Thyroid gland (tissue), 4 donors: ENCODE measurements at regions not wholly inside any gene's neighbourhood (a gene's known extent, or its start where the extent isn't known, plus 50 kb on each side); places are given as distances from the start of the nearest gene placed in this dataset.

Source experiments
- DNase-seq, 2 donors: peaks; one replicate each; pipeline ENCODE4 v3.0.0-alpha.2; 2019
- H3K27ac ChIP-seq, 3 donors: fragments of 200-600 bp; sonication (generic); 1 replicate in 2 of 3; 2 replicates in 1 of 3; pipeline ENCODE4 v1.5.1; 2016 to 2019; ENCODE audit warnings: mild to moderate bottlenecking in 1 of 3, moderate library complexity in 1 of 3
- H3K27me3 ChIP-seq: fragments of 200-600 bp; sonication (generic); one replicate; pipeline ENCODE4 v1.5.1; 2019
- H3K36me3 ChIP-seq, 2 donors: fragments of 200-600 bp; sonication (generic); one replicate each; pipeline ENCODE4 v1.5.1; 2016 to 2019
- H3K4me1 ChIP-seq, 2 donors: fragments of 200-600 bp; sonication (generic); one replicate each; pipeline ENCODE4 v1.5.1; 2017 to 2019
- H3K4me3 ChIP-seq, 3 donors: fragments of 200-600 bp; sonication (generic); replicated peaks in 1 of 3; 1 replicate in 2 of 3; 2 replicates in 1 of 3; pipeline ENCODE4 v1.5.1; 2016; ENCODE audit warnings: mild to moderate bottlenecking in 1 of 3
- H3K9me3 ChIP-seq: fragments of 200-600 bp; sonication (generic); one replicate; pipeline ENCODE4 v1.5.1; 2017
- CTCF ChIP-seq, 6 experiments: fragments of 200-600 bp in 3 of 6; fragments of 450-650 bp in 3 of 6; sonication (generic) in 3 of 6; IDR thresholded peaks; one replicate each; pipeline ENCODE4 v1.5.1; 2016 to 2019; ENCODE audit warnings: antibody characterized with exemption in 6 of 6, mild to moderate bottlenecking in 2 of 6, inconsistent platforms in 1 of 6, moderate library complexity in 1 of 6
- POLR2A ChIP-seq, 2 donors: fragments of 450-650 bp; IDR thresholded peaks; one replicate each; pipeline ENCODE4 v1.6.1; 2017; ENCODE audit warnings: antibody characterized with exemption in 2 of 2, mild to moderate bottlenecking in 2 of 2, moderate library complexity in 1 of 2
- WGBS, 2 donors: methylation state at CpG; one replicate each; pipeline ENCODE4 v1.1.5; 2017; 5-methylcytosine and 5-hydroxymethylcytosine counted together
- intact Hi-C: fragments of 100-400 bp; cut with DNase I; formaldehyde crosslinking; loops from one replicate; pipeline ENCODE4 v1.15.1; 2023

- Histone ChIP-seq H3K9me3 (no peaks in the 10 kb centered on the region), H3K27me3 (no peaks in the 10 kb centered on the region), H3K36me3 (no peaks in the 10 kb centered on the region), H3K4me3 (no peak overlapping the region), H3K27ac (no peak overlapping the region), H3K4me1 (no peaks in the 10 kb centered on the region)
- WGBS, 2 donors, result 67 to 75% methylated on average over 3 of the region's 3 CpGs
- DNase-seq, result no peak
- intact Hi-C loops, result no loop called here
- no peak for TF ChIP-seq POLR2A (IDR thresholded peaks at IDR 0.05)
Observed at GRCh38 chr10:2054728-2055127, 317.4 kb upstream of the ADARB2 start.

GRCh38 chr10:2053805-2054204, 316.5 kb upstream of the ADARB2 start:
- TF ChIP-seq POLR2A (IDR thresholded peaks at IDR 0.05) (no peak), CTCF (IDR thresholded peaks at IDR 0.05) (no peak)
- WGBS, 2 donors, result 90 to 93% methylated on average over 5 of the region's 5 CpGs
- no peak overlapping the region for H3K4me3 ChIP-seq
- no peak for DNase-seq
- H3K36me3 ChIP-seq, result no peaks in the 10 kb centered on the region
- no peaks in the 10 kb centered on the region for H3K4me1 ChIP-seq
- intact Hi-C loops, result no loop called here
- H3K27me3 ChIP-seq, result no peaks in the 10 kb centered on the region
- H3K27ac ChIP-seq, result no peak overlapping the region
- no peaks in the 10 kb centered on the region for H3K9me3 ChIP-seq

- no peaks in the 10 kb centered on the region for H3K4me1 ChIP-seq
- intact Hi-C loops, result no loop called here
- DNase-seq, result no peak
- H3K36me3 ChIP-seq, result no peaks in the 10 kb centered on the region
- TF ChIP-seq POLR2A (IDR thresholded peaks at IDR 0.05) (no peak), CTCF (IDR thresholded peaks at IDR 0.05) (no peak)
- H3K27me3 ChIP-seq, result no peaks in the 10 kb centered on the region
- H3K4me3 ChIP-seq, result no peak overlapping the region
- 87% methylated on average over 7 of the region's 7 CpGs for WGBS, 2 donors
- H3K9me3 ChIP-seq, result no peaks in the 10 kb centered on the region
- H3K27ac ChIP-seq, result no peak overlapping the region
Observed at GRCh38 chr10:2051108-2051507, 313.8 kb upstream of the ADARB2 start.

GRCh38 chr10:2049560-2049959, 312.2 kb upstream of the ADARB2 start:
- intact Hi-C loops, result no loop called here
- Histone ChIP-seq H3K4me3 (no peak overlapping the region), H3K27me3 (no peaks in the 10 kb centered on the region), H3K36me3 (no peaks in the 10 kb centered on the region), H3K4me1 (no peaks in the 10 kb centered on the region), H3K27ac (no peak overlapping the region), H3K9me3 (no peaks in the 10 kb centered on the region)
- no peak for DNase-seq
- TF ChIP-seq POLR2A (IDR thresholded peaks at IDR 0.05), result no peak
- TF ChIP-seq CTCF (IDR thresholded peaks at IDR 0.05), result no peak

GRCh38 chr10:2048337-2048973, 311.1 kb upstream of the ADARB2 start:
- DNase-seq, result no peak
- H3K4me1 ChIP-seq, result no peaks in the 10 kb centered on the region
- no peaks in the 10 kb centered on the region for H3K36me3 ChIP-seq
- H3K9me3 ChIP-seq, result no peaks in the 10 kb centered on the region
- 61 to 69% methylated on average over 5 of the region's 5 CpGs for WGBS, 2 donors
- H3K4me3 ChIP-seq, result no peak overlapping the region
- H3K27me3 ChIP-seq, result no peaks in the 10 kb centered on the region
- intact Hi-C loops, result no loop called here
- H3K27ac ChIP-seq, result no peak overlapping the region
- TF ChIP-seq POLR2A (IDR thresholded peaks at IDR 0.05) (no peak), CTCF (IDR thresholded peaks at IDR 0.05) (no peak)

- no peaks in the 10 kb centered on the region for H3K9me3 ChIP-seq
- DNase-seq, result no peak
- no peaks in the 10 kb centered on the region for H3K4me1 ChIP-seq
- no peaks in the 10 kb centered on the region for H3K27me3 ChIP-seq
- H3K36me3 ChIP-seq, result no peaks in the 10 kb centered on the region
- H3K4me3 ChIP-seq, result no peak overlapping the region
- TF ChIP-seq CTCF (IDR thresholded peaks at IDR 0.05) (no peak), POLR2A (IDR thresholded peaks at IDR 0.05) (no peak)
- WGBS, 2 donors, result 49 to 54% methylated on average over 3 of the region's 3 CpGs
- intact Hi-C loops, result no loop called here
- H3K27ac ChIP-seq, result no peak overlapping the region
Observed at GRCh38 chr10:2047679-2048078, 310.4 kb upstream of the ADARB2 start.
